Prostate gland (tissue), 2 donors: ENCODE measurements at regions not wholly inside any gene's neighbourhood (a gene's known extent, or its start where the extent isn't known, plus 50 kb on each side); places are given as distances from the start of the nearest gene placed in this dataset.

Source experiments
- CTCF ChIP-seq, 4 experiments: fragments of 200-600 bp in 2 of 4; fragments of 450-650 bp in 2 of 4; sonication (generic) in 2 of 4; IDR thresholded peaks; 1 replicate in 3 of 4; 2 replicates in 1 of 4; pipeline ENCODE4 v1.5.1; 2016 to 2019; ENCODE audit warnings: antibody characterized with exemption in 4 of 4, mild to moderate bottlenecking in 2 of 4, moderate library complexity in 2 of 4
- POLR2A ChIP-seq: fragments of 450-650 bp; IDR thresholded peaks from one replicate; pipeline ENCODE4 v1.6.1; 2016; ENCODE audit warnings: antibody characterized with exemption, mild to moderate bottlenecking
- POLR2AphosphoS5 ChIP-seq: sonication (generic); formaldehyde crosslinking; IDR thresholded peaks from one replicate; pipeline ENCODE4 v1.6.1; 2017; ENCODE audit warnings: antibody characterized with exemption

GRCh38 chr17:77778636-77779489, 179.6 kb upstream of the TNRC6C start:
- TF ChIP-seq CTCF (IDR thresholded peaks at IDR 0.05) (peak in 1 of 4 experiments; percentile 19), POLR2A (no peak), POLR2AphosphoS5 (peak; percentile 66)
